Fibroblast of pulmonary artery (primary cell): ENCODE measurements at regions not wholly inside any gene's neighbourhood (a gene's known extent, or its start where the extent isn't known, plus 50 kb on each side); places are given as distances from the start of the nearest gene placed in this dataset.
"Not testable (repeated sequence)": the region's sequence is repeated elsewhere in the genome, so short reads cannot be mapped to it uniquely, and the experiment has no call there.

Experiments used
- DNase-seq: peaks from one replicate; pipeline ENCODE4 v3.0.0-alpha.2; 2010; ENCODE audit warnings: low read depth
- H3K4me3 ChIP-seq: replicated peaks from 2 replicates; pipeline ENCODE4 v1.5.1; 2011; ENCODE audit warnings: low read depth, mild to moderate bottlenecking, control low read depth, low read length, moderate library complexity
- CTCF ChIP-seq: IDR thresholded peaks from 2 replicates; pipeline ENCODE4 v1.5.1; 2011; ENCODE audit warnings: mild to moderate bottlenecking, control low read depth, low read length, inconsistent platforms; ENCODE audit errors: missing control alignments

GRCh38 chr13:83151308-83151660 lies 731.0 kb downstream of the SLITRK1 start:
- no peak for TF ChIP-seq CTCF
- DNase-seq = peak; percentile 2
- H3K4me3 ChIP-seq = no peak overlapping the region

GRCh38 chr13:83150616-83151307 lies 731.5 kb downstream of the SLITRK1 start:
- TF ChIP-seq CTCF = no peak
- no peak for DNase-seq
- H3K4me3 ChIP-seq = no peak overlapping the region

- no peak overlapping the region for H3K4me3 ChIP-seq
- DNase-seq = no peak
- TF ChIP-seq CTCF = no peak
Observed at GRCh38 chr13:83136660-83137059, 745.6 kb downstream of the SLITRK1 start.

GRCh38 chr13:83125791-83126190 lies 756.5 kb downstream of the SLITRK1 start:
- DNase-seq = no peak
- H3K4me3 ChIP-seq = no peak overlapping the region
- TF ChIP-seq CTCF = no peak

GRCh38 chr13:83121896-83122295 lies 760.4 kb downstream of the SLITRK1 start:
- H3K4me3 ChIP-seq = no peak overlapping the region
- DNase-seq = peak; percentile 10
- TF ChIP-seq CTCF = no peak

GRCh38 chr13:83117046-83117445 lies 765.2 kb downstream of the SLITRK1 start:
- no peak for DNase-seq
- no peak for TF ChIP-seq CTCF
- H3K4me3 ChIP-seq = no peak overlapping the region

- not testable (repeated sequence) for DNase-seq, H3K4me3 ChIP-seq
Observed at GRCh38 chr13:83101574-83102247, 780.6 kb downstream of the SLITRK1 start.
